ENCODE measurements at regions not wholly inside any gene's neighbourhood (a gene's known extent, or its start where the extent isn't known, plus 50 kb on each side); places are given as distances from the start of the nearest gene placed in this dataset.
"Not testable (repeated sequence)": the region's sequence is repeated elsewhere in the genome, so short reads cannot be mapped to it uniquely, and the experiment has no call there.

DNA sequence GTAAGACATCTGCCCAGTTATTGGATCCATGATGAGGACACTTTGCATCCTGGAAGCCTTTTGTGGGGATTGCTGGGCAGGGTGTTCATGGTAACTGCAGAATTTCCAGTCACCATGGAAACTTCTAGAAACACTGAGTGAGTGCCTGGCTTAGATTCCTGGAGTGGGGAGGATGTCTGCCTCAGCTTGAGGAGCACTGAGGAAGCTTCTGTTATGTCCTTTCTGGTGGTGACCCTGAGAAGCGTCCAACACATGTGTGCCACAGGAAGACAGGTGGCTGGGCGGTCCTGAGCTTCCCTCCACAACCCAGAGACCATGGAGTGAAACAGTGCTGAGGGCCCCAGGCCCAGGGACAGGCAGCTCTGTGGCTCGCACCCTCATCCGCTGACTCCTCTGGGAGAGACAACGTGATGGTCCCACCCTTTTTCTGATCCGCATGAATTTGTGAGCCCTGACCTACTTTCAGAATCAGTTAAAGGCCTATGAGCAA is 191.8 kb upstream of the CXCL12 start:
- TF ChIP-seq, protein P1, sequence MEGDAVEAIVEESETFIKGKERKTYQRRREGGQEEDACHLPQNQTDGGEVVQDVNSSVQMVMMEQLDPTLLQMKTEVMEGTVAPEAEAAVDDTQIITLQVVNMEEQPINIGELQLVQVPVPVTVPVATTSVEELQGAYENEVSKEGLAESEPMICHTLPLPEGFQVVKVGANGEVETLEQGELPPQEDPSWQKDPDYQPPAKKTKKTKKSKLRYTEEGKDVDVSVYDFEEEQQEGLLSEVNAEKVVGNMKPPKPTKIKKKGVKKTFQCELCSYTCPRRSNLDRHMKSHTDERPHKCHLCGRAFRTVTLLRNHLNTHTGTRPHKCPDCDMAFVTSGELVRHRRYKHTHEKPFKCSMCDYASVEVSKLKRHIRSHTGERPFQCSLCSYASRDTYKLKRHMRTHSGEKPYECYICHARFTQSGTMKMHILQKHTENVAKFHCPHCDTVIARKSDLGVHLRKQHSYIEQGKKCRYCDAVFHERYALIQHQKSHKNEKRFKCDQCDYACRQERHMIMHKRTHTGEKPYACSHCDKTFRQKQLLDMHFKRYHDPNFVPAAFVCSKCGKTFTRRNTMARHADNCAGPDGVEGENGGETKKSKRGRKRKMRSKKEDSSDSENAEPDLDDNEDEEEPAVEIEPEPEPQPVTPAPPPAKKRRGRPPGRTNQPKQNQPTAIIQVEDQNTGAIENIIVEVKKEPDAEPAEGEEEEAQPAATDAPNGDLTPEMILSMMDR (IDR thresholded peaks at IDR 0.05; ENCODE audit: low read depth, low read length, missing control alignments): no peak
- DNase-seq (ENCODE audit: low read depth): no peak
- H3K4me3 ChIP-seq (ENCODE audit: low read depth, low read length): no peak overlapping the region

GRCh38 chr10:44577533-44577932 is 192.6 kb upstream of the CXCL12 start:
- no peak for DNase-seq (ENCODE audit: low read depth)
- H3K4me3 ChIP-seq (ENCODE audit: low read depth, low read length): no peak overlapping the region
- TF ChIP-seq, protein P1 (IDR thresholded peaks at IDR 0.05; ENCODE audit: low read depth, low read length, missing control alignments): no peak

GRCh38 chr10:44578271-44578670 is 193.4 kb upstream of the CXCL12 start:
- no peak overlapping the region for H3K4me3 ChIP-seq (ENCODE audit: low read depth, low read length)
- TF ChIP-seq, protein P1 (IDR thresholded peaks at IDR 0.05; ENCODE audit: low read depth, low read length, missing control alignments): no peak
- DNase-seq (ENCODE audit: low read depth): no peak

GRCh38 chr10:44578963-44579362 is 194.1 kb upstream of the CXCL12 start:
- H3K4me3 ChIP-seq (ENCODE audit: low read depth, low read length); DNase-seq (ENCODE audit: low read depth): not testable (repeated sequence)

GRCh38 chr10:44581996-44582395 is 197.1 kb upstream of the CXCL12 start:
- no peak overlapping the region for H3K4me3 ChIP-seq (ENCODE audit: low read depth, low read length)
- TF ChIP-seq, protein P1 (IDR thresholded peaks at IDR 0.05; ENCODE audit: low read depth, low read length, missing control alignments): no peak
- DNase-seq (ENCODE audit: low read depth): no peak

DNA sequence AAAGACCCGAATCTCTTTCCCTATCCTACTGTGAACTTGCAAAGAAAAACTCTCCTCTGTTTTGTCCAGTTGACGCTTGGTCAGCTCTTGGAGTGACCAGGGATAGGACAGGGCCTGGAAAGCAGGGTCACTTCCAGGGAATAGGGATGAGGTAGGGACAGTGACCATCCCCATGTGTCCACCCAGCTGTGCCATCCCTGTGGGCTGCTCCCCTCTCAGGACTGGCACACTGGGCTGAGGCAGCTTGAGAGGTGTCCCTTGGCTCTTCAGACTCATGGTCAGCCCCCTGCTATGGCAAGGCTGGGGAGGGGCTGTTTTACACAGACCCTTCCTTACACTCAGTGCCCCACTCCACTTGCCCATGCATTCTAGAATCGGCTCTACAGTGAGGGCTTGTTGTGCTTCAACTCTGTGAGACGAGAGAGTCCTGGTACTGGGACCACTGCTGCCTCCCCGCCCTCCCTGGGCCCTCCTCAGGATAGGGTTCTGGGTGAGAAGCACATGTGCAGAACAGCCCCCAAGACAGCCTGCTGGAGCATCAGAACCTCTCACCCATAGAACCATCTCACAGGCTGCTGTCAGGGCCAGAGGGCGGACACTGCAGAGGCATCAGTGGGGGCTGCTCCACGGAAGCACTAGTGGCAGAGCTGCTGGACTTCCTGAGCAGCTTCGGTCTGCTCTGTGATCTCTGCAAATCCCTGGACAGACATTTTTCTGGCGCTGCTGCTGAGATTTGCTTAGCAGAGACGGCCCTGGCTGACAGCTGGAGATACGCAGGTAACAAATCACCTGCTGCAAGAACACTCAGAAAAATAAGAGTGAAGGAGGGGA is 202.8 kb upstream of the CXCL12 start:
- TF ChIP-seq, protein P1 (IDR thresholded peaks at IDR 0.05; ENCODE audit: low read depth, low read length, missing control alignments): no peak
- H3K4me3 ChIP-seq (ENCODE audit: low read depth, low read length): no peak overlapping the region
- no peak for DNase-seq (ENCODE audit: low read depth)

DNA sequence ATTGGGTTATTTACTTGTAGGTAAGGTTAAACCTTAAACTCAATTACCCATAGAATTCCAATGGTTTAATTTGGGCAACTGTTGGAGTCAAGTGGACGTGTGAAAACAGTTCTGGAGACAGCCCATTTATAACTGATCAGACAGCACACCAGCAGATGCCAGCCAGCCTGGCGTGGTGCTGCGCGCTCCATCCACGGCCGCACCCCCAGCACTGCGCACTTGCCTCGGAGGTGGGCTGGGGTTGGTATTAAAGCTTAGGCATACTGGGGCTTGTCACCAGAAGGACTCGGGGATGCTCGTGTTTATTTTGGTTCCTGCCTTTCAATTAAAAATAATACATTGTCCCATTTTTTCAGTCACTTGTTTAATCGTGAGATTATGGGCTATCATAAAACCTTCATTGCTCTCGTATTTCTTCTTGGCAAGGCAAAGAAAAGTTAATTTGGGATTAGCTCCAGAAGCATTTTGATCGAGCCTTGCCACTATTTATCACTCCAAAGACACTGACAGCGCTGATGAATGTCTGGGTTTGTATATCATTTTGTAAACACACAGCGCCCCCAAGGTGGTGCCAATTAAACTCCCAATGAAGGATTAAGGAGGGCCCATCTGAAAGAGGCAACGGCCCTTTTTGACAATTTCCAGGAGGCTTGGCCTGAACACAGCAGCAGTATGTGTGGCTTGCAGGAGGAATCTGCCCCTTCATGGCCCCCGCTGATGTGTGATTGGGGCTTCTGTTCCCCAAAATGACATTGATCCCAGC is 204.5 kb upstream of the CXCL12 start:
- no peak overlapping the region for H3K4me3 ChIP-seq (ENCODE audit: low read depth, low read length)
- TF ChIP-seq, protein P1 (IDR thresholded peaks at IDR 0.05; ENCODE audit: low read depth, low read length, missing control alignments): no peak
- DNase-seq (ENCODE audit: low read depth): no peak

Data from GM12864 (cell line).